Pons (tissue), 1 donor: ENCODE measurements at regions not wholly inside any gene's neighbourhood (a gene's known extent, or its start where the extent isn't known, plus 50 kb on each side); places are given as distances from the start of the nearest gene placed in this dataset.
"Not testable (repeated sequence)": the region's sequence is repeated elsewhere in the genome, so short reads cannot be mapped to it uniquely, and the experiment has no call there.

ENCODE experiments used
- DNase-seq: peaks from one replicate; pipeline ENCODE4 v3.0.0-alpha.2; 2016; ENCODE audit warnings: low spot score

DNA sequence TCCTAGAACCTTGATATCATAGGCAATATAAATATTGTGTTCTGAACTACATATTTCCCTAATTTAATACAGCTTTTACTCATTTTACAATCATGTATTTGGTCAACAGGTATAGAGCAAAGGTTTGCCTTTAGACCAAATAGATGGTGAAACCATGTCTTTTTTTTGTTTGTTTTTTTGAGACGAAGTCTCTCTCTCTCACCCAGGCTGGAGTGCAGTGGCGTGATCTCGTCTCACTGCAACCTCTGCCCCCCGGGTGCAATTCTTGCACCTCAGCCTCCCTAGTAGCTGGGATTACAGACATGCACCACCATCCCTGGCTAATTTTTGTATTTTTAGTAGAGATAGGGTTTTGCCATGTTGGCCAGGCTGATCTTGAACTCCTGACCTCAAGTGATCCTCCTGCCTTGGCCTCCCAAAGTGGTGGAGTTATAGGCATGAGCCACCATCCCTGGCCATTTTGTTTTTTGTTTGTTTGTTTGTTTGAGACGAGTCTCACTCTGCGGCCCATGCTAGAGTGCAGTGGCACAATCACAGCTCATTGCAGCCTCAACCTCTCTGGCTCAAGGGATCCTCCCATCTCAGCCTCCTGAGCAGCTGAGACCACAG, 243.7 kb upstream of the FOXN3 start:
- not testable (repeated sequence) for DNase-seq

DNA sequence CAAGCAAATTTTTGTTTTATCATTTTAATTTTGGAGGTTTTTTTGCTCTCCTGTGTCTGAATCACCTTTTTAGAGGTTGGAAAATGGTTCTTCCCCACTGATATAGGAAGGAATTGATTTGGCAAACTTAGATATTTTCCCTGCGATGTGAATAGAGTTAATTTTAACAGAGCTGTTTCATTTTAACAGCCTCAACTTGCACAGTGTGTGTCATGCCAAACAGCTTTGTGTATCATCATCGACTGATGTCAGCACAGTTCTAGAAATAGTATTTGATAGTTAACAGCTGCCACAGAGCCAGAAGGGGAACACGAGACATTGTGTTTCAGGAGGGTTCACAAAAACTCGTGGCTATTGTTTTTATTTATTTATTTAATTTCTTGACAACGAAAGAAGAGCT, 243.1 kb upstream of the FOXN3 start:
- peak; percentile 14 for DNase-seq

DNA sequence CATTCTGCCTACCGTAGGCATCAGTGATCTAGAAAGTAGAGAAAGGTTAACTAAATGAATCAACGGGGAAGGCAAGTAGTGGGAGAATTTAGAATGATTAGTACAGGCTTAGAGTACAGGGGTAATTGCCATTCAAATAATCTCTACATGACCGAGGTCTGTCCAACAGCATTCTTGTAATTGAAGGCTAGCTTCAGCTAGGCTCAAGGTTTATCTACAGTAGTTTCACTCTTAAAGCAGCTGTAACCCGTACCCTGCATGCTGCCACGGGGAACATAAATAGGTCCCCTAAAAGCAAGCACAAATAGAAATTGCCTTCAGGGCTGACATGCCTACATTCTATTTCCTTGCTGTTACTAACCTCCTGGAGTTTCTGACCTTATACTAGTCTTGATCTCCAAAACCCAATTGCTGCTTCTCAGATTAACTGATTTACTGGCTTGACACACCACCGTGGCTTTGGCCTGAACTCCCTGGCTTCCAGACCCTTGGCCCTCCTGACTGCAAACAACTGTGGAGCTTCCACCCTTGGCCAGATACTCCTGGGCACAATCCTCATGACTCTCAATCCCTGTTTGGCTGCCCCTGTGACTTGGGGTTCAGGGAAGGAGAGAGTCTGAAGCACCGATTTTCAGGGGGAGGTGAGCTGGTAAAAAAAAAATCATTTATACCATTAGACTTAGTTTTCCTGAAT, 242.1 kb upstream of the FOXN3 start:
- DNase-seq = no peak

DNA sequence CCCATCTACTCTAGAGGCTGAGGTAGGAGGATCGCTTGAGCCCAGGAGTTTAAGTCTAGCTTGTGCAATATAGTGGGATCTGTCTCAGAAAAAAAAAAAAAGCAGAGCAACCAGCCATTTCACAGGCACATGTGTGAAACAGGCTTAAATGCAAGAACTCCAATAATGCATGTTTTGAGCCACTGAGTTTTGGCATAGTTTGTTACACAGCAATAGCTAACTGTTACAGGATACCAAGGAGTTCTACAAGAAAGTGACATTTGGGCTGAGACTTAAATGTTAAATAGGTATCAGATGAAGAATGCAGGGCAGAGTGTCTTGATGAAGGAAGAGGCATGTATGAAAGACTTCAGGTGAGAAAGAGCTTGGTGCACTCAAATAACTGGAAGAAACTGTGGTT, 240.0 kb upstream of the FOXN3 start:
- DNase-seq = no peak

DNA sequence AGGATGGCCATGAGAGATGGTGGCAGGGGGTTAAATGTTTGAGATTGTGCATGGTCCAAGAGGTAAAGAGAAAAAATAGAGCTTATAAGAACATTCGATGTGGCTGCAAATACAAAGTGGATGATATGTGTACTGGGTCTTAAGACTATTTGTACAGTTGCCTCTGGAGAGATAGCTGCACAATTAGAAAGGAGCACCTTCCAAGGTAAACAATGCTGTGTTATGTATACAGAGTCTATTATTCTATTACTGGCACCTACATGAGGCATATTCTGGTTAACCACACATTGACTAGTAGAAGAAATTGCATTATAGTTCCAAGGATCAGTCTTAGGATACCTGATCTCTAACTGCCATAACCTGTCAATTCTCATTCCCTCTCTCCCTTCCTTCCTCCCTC, 238.0 kb upstream of the FOXN3 start:
- no peak for DNase-seq

DNA sequence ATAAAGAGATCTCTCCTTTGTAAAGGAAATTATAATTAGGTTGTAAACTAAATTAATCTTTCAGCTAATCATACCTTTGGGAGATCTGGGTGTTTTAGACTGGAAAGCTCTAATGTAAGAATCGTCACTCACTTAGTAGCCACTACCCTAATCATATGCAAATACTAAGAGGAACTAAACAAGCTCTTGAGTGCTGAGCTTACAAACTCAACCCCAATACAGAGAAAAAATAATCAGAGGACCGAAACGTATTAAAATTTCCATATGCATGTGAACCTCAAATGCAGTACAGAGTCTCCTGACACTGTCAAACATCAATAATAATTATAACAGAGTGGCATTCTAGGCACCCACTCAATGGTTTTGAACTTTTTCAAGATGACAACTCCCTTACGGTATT, 235.3 kb upstream of the FOXN3 start:
- DNase-seq = no peak

DNA sequence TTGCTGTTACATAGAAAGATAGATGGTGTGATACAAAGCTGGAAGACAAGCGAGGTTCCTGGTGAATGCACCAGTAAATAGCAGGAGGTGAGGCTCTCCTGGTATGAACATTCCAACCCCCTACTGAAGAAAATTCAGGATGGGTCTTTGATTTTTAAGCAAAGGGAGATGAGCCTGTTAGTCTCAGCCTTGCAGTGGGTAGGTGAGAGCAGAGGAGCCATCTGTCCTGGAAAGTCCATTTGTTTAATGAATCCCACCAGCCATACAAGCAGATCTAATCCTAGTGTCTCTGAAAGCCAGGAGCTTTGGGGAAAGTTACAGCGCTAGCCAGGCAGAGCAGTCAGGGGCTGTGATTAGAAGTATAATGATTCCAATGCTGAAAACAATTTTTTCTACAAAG, 234.8 kb upstream of the FOXN3 start:
- DNase-seq = no peak

DNA sequence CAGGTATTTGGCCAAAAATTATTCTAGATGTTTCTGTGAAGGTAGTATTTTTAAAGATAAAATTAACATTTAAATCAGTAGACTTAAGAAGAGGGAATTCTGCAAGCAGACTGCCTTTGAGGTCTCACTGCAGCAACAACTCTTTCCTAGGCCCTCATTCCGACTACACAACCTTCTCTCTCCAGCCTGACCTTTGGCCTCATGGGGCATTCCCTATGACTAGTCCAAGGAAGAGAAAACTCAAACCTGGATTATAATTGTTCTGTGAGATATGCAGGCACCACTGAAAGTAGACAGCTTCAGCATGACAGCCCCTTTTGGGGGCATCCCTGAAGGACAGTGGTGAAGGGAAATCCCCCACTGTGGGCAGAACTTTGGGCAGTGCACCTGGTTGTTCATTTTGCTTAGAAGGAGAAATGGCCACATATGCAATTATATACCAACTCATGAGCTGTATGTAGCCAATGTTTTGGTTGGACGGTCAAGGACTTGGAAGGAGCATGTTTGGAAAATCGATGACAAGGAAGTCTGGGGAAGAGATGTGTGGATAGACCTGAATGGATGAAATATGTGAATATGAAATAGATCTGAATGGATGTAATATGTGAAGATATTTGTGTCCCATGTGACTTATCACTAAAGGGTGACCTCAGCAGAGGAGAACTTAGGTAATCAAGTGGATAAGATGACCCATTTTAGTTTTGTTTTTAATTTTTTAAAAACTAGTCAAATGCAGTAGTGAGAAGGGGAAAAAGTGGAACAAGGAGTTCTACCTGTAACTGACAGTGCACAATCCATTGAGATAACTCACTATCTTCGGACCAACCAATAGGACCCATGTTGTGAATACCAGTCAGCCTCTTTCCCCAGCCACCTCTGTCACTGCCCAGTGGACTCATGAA, 233.3 kb upstream of the FOXN3 start:
- DNase-seq = no peak

DNA sequence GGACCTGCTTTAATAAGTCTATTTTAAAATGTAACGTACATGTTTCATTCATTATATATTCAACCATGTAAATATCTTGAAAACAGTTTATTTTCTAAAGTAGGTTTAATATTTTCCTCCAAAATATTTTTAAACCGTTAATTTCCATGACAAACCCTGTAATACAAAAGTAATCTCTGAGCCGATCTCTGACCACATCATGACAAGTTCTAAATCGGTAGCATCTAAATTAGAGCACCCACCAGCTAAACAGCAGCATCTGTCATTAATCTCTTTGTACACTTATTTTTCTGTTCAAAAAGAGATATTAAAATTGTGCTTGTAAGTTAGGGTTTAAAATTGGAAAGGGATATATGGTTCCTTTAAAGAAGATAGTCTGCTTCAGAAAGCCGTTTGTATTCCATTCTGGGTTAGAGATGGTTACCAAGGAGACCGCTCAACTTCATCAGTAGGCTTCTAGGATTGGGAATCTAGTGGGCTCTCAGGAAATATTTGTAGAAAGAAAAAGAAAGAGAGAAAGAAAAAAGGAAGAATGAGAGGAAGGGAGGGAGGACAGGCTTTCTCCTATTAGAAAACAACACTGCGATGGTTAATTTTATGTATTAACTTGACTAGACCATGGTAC, 232.5 kb upstream of the FOXN3 start:
- DNase-seq = no peak

DNA sequence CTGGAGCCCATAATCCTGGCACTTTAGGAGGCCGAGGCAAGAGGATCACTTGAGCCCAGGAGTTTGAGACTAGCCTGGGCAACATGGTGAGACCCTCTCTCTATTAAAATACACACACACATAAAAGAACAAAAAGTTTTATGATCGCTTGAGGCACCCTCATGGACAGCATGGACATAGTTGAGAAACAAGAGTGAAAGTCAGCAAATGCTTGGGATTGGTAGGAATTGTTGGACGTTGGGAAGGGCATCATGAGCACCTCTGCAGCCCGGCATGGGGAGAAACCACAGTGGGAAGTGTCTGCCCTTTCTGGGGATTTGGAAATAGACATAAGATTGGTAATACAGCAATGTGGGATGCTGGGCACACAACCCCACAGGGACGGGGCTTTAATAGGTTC, 231.9 kb upstream of the FOXN3 start:
- no peak for DNase-seq

DNA sequence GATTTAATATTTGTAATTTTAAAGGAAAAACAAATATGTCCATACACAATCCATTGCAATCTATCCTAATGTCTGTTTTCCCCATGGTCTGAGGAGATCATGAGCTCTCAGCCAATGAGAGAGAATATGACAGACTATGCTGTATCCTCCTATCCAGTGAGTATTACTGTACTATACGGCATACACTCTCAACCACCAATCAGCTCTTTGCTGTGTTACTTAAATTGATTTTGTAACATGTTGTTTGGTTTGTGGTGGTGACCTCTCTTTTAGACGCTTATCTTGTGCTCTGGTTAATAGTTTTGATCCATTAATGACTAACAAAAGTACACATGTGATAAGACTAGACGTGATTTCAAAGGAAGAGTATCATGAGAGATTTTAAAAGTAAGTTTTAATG, 231.5 kb upstream of the FOXN3 start:
- no peak for DNase-seq

DNA sequence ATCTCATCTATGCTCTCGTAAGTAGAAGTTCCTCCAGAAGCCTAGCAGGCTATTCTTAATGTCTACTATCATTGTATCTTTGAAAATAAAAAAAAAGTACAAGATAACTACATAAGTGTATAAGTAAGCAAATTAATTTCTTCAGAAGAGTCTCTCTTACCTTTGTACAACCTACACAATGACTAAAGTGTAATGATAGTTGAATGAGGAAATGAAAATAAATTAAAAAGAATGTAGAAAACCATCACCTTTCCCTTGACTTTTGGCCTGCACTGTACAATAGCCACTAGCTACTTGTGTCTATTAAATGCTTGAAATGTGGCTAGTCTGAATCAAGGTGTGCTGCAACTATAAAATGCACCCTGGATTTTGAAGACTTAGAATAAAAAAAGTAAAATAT, 229.9 kb upstream of the FOXN3 start:
- no peak for DNase-seq

DNA sequence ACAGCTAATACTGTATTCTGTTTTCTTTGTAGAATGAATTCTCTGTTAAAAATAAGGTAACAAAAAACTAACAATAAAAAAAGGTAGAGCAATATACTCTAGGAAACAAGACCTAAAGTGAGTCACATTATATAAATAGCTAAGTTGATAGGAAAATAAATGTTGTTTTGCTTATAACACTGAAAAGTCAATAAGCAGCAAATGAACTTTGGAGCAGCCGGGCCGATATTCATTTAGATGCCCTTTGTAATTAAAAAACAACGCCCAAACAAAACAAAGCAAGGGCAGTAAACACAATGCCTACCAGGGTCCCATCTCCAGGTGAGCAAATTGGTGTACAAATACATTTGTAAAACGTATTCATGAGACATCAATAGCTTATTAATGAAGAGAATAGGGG, 227.6 kb upstream of the FOXN3 start:
- DNase-seq = no peak

DNA sequence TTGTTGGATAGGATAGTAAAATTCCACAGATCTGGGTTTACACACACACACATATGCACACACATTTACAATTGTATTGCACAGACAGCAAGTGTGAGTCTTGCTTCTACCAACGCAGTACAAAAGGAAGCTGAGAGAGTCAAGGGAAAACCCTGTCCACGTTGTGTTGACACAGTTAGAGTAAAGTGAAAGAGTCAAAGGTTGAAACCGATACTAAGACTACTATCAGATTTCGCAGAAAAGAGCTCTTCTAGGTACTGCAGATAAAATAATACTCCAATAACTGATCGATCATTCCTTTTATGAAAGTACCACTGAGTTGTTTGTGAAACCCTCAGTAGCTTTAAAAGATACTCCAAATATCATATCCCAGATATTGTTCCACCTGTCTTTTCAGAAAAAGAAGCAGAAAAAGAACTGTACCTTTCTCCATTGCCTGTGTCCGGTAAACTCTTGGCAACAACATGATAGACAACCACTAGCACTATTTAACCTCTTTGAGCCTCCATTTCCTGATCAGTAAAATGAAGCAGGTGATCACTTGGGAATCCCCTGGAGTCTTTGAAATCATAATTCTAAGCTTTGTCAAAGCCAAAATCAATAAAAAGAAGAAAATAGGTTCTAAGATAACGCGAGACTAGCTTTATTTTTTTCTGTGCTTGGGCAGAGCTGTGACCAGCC, 224.6 kb upstream of the FOXN3 start:
- no peak for DNase-seq

DNA sequence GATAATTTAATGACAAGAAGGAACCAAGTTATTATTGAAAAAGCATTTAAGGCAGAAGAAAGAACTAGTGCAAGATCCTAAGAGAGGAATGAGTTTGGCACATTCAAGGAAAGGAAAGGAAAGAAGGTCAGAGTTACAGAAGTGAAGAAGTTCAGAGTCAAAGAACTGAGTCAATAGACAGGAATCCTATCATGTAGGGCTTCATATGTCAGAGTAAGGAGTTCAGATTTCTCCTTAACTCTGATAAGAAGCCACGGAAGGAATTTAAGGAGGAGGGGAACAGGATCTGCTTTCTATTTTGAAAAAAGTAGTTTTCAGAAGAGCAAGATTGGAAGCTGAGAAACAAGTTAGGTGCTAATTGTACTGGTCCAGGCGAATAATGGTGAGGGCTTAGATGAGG, 223.1 kb upstream of the FOXN3 start:
- DNase-seq = no peak

DNA sequence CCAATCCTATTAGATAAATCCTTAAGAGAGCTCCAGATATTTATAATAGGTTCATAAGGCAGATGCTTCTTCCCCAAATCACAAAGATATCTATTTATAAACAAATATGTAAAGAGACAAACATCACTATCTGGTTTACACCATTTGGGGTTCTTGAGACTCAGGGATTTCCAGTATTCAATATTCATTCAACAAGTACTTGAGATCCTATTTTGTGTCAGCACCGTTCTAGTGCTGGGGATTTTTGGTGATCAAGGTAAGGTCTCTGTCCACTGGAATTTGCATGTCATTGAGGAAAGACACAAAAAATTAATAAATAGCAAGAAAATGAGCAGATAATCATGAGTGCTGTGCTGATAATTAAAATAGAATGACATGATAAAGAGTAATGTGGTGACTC, 222.7 kb upstream of the FOXN3 start:
- no peak for DNase-seq

DNA sequence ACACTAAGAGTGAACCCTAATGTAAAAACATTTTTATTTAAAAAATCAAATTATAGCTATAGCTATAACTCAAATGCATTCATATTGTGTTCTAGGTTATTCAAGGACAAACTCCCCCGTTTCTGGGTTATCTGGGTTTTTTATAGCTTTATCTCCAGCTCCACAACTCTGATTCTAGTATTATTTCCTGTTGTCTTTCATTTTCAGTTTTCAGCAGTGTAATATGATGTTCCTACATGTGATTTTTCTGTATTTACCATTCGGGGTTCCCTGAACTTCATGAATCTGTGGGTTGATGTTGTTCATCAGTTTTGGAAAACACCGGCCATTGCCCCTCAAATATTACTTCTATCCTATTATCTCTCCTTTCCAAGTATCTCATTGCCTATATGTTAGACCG, 221.9 kb upstream of the FOXN3 start:
- no peak for DNase-seq

DNA sequence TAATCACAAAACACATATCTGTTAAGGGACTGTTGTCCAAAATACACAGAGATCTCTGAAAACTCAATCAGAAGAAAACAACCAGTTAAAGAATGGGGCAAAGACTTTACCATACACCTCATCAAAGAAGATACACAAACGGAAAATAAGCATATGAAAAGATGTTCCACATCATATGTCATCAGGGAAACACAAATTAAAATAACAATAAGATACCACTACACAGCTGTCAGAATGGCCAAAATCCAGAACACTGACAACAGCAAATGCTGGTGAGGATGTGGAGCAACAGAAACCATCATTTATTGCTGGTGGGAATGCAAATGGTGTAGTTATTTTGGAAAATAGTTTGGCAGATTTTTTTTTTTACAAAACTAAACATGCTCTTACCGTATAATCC, 220.5 kb upstream of the FOXN3 start:
- no peak for DNase-seq

DNA sequence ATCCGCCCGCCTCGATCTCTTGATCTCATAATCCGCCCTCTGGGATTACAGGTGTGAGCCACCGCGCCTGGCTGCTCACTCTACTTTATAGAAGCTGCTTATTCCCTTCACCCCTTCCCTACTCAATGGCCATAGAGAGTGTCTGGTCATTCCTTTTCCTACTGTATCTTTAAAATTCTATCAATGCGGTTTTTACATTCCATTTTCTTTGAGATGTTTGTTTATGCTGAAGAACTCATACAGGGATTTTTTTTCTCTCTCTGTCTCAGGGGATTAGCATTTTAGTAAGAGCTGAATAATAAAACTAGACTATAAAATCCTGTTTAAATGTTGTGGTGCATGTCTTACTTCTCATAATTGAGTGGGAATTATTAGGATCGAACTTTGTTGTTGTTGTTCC, 218.6 kb upstream of the FOXN3 start:
- DNase-seq = no peak

DNA sequence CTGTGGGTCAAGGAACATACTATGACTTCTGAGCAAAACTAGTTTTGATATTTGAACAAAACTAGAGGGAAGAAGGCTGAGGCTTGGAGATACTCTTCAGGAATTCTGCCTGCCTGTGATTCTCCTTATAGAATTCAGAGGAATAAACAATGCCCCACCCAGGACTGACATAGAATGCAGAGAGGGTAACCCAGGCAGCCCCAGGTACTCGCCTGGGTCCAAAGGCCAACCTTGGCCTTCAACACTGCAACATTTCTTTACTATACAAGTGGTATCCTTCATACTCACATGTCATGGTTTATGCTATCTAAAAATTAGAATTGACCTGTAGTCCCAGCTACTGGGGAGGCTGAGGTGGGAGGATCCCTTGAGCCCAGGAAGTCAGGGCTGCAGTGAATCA, 217.0 kb upstream of the FOXN3 start:
- DNase-seq = no peak

DNA sequence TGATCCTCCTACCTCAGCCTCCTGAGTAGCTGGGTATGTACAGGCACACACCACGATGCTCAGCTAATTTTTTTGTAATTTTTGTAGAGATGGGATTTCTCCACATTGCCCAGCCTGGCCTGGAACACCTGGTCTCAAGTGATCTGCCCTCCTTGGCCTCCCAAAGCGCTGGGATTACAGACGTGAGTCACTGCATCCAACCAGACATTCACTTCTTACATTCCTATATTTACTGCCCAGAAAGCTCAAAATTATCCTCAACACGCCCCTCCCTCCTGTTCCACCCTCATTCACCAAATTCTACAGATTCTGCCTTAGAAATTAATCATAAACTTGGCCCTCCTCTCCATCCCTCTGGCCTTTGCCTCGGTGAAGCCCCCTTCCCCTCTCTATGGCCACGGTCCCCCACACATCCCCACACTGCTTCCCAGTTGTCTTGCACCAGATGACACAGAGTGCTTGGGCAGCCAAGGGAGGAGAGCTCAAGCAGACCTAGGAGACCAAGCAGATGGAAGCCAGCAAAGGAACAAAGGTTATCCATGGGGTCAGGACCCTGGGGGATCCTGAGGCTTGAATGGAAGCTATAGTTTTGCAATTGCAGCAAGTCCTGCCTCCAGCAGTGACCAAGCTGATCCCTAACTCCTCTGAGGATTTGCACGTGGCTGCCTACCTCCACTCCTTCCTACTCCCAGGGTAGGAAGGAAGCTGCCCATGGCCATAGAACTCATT, 213.2 kb upstream of the FOXN3 start:
- no peak for DNase-seq

DNA sequence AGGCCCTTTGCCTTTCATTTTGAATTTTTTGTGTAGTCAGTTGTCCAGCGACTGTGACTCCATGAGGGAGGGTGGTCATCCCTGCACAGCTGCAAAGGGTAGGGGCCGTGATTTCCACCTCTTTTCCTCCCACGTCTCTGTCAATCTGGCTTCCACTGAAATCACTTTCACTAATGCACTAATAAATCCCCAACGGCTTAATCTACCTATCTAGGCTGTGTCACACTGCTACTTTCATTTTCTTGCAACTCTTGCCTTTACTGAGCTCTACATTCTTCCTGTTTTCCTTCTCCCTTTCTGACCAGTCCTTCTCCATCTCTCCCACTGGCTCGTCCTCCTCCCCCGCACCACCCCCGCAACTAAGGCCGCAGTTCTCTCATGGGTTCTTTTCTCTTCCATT, 212.3 kb upstream of the FOXN3 start:
- no peak for DNase-seq
